NCI-H2081 treated with DMSO at 0.1 percent for 48 hours (cell line): ENCODE measurements at regions not wholly inside any gene's neighbourhood (a gene's known extent, or its start where the extent isn't known, plus 50 kb on each side); places are given as distances from the start of the nearest gene placed in this dataset.
"Not testable (repeated sequence)": the region's sequence is repeated elsewhere in the genome, so short reads cannot be mapped to it uniquely, and the experiment has no call there.

ENCODE experiments used
- DNase-seq: peaks from one replicate; lab custom pipeline; 2025; lab: John Stamatoyannopoulos, UW

DNA sequence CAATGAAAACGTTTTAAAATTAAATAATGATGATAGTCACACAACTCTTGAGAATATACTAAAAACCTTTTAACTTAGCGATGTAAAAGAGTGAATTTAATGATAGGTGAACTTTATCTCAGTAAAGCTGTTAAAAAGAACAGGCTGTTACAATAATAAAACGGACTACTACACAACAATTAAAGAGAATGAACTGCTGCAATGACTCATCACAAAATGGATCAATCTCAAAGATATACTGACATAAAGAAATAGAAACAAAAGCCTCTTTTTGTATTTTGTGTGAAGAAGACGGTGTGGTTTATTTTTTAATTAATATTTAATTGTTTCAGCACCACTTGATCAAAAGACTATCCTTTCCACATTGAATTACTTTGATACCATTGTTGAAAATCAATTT lies 352.4 kb upstream of the GJE1 start:
- DNase-seq: no peak

DNA sequence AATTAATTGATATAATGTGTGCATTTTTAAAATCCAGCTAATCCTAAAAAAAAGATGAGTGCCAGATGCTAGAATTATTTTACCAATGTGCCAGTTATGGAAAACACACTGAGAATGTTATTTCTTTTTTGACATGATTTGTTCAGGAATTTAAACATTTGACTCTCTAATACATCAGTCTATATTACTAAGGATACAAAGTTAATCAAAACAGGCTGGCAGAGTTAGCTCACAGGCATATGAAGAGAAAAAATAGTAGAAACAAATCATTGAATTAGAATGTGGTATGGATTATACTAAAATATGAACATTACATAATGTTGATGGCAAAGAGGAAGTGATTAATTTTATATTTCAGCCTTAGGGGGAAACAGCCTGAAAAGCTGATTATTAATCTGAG lies 368.3 kb upstream of the GJE1 start:
- DNase-seq: no peak

DNA sequence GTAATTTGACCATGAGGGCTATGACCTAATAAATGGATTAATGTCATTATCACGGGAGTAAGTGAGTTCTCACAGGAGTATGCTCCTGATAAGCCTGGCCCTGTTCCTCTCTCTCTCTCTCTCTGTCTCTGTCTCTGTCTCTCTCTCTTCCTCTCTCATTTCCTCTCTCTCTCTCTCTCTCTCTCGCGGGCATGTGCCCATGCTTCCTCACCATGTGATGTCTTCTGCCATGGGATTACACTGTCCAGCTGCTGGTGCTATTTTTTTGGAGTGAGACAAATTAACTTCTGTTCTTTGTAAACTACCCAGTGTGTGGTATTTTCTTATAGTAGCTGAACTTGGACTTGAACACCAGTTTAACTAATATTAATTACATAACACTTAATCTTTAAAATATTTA lies 374.3 kb upstream of the GJE1 start:
- DNase-seq: no peak

DNA sequence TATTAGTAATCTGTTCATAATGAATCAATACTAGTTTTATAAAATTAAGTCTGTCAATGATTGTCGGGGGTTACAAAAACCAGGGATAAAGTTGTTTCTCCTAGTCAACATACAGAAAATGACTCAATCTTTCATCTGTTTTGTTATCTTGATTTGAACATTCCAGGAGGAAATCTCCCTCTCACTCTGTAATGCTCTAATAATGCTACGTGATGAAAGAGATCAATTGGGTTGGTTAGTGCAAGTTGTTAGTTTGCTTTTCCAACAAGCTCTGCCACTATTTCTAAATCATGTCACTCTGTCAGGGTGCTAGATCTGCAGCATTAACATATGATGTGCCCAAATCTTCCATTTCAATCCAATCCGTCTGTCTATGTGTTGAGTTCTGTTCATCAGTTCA lies 379.5 kb upstream of the GJE1 start:
- DNase-seq: no peak

DNA sequence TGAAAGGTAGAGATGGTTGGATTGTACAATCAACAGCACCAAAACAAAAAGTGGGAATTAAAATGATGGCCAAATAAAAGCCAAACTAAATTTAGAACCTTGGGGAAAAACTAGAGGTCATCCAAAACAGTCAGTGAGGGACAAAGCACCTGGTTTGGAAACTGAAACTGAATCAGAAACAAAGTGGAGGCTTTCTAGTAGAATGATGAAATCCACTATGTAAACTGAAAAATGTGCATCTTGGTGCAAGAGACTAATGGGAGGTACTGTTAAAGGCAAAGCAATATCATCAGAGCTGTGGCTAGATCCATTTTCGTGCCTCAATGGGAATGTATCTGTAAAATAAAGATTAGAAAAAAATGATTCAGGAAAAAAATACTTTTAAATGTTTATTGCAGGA lies 380.0 kb upstream of the GJE1 start:
- no peak for DNase-seq

DNA sequence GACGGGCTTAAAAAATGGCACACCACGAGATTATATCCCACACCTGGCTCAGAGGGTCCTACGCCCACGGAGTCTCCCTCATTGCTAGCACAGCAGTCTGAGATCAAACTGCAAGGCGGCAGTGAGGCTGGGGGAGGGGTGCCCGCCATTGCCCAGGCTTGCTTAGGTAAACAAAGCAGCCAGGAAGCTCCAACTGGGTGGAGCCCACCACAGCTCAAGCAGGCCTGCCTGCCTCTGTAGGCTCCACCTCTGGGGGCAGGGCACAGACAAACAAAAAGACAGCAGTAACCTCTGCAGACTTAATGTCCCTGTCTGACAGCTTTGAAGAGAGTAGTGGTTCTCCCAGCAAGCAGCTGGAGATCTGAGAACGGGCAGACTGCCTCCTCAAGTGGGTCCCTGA lies 386.4 kb upstream of the GJE1 start:
- not testable (repeated sequence) for DNase-seq

DNA sequence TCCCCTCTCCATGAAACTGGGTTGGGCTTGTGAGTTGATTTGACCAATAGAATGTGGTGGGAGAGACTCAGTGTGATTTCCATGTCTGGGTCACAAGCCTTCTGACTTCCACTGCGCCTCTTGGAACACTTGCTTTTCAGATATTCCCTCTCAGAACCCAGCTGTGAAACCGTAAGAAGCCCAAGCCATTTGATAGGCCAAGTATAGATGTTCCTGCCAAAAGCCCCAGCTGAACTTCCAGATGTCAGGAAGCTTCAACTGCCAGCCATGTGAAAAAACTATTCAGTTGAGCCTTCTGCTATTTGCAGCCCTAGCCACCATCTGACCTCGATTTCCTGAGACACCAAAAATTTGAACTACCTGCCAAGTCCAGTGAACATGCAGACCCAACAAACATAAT lies 387.8 kb upstream of the GJE1 start:
- no peak for DNase-seq

DNA sequence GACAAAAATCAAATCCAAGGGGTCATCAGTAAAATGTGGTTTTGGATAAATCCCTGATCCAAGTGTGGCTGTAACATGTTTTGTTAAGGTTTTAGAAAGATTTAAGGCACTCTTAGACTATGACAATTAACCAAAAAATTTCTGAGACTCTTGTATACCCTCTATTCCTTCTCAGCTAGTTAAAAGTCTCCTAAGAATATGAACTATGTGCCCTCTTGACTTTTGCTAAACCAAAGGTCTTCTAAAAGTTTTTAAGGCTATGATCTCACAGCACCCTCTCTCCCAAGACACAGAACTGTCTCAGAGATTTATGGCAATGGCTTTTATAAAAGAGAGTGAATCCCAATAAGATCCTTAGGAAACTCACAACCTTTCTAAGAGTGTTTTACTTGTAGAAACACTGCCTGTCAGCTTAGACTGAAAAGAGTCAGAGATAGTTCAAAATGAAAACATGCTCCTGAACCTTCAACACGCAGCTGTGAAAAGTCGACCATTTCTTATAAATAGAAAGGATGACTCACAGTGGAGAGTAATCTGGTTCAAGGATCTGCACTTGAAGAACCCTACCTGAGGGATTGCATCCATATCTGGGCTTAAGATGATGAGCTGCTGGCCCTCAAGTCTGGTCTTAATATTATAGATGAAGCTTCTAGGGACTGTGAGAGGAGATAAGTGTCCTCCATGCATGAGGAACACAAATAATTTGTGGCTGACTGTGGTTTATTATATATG lies 388.4 kb upstream of the GJE1 start:
- no peak for DNase-seq

DNA sequence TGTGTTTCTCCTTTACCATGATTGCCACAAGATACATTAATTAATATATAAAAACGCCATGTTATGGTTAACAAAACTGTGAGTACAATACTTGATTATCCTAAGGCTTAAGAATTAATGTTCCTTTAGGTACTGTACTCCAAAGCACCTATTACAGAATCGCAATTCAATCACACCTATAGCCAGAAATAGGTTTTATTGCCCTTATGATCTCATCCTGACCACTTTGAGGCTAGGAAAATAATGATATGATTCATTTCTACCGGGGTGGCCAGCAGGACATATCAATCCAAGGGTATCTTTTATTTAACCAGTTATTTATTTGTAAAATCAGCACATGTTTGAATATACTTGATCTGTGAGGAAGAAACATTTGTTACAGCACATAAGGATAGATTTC lies 396.6 kb upstream of the GJE1 start:
- no peak for DNase-seq

DNA sequence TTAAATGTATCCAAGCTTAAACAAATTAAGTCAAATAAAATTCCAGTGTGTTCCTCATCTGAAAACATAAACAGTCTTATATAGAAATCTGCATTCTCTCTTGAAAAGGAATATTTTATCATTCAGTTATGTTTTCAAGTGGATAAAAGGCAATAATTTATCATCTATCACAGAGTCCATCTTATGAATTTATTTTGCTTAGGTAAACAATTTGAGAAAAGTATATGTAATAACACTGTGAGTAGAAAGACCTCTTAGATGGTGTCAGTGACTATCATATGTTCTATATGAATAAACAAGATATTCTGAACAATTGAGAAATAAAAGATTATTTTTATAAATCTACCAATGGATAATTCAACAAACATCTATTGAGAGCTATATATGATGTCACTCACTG lies 397.6 kb upstream of the GJE1 start:
- DNase-seq: no peak

DNA sequence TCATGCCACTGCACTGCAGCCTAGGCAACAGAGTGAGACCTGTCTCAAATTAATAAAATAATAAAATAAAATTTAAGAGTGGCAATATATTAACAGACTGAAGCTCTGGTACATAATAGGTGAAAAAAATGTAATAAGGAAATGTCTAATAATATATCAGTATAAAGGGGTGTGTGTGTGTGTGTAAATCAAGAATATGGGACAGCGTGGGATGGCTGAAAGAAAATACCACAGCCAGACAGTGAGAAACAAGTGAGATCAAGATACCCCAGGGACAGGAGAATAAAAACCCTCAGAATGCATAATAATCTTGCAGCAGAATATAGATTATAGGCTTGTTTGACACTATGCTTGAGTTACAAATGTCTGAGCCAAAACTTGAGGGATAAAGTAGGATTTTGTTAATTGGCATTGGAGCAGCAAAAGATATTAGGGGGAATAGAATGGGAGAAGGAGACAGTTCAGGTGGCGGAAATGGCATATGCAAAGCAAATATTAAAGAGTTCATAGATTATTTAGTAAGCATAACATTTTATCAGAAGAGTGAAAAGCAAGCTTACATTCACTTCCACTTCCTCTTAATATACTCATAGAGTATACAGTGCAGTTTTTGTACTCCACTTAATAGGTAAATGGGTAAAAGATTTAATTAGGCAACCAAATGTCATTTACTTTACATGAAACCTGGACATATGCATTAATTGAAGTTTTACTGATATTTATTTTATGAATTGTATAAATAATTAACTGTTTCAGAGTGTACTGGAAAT lies 398.5 kb upstream of the GJE1 start:
- no peak for DNase-seq

DNA sequence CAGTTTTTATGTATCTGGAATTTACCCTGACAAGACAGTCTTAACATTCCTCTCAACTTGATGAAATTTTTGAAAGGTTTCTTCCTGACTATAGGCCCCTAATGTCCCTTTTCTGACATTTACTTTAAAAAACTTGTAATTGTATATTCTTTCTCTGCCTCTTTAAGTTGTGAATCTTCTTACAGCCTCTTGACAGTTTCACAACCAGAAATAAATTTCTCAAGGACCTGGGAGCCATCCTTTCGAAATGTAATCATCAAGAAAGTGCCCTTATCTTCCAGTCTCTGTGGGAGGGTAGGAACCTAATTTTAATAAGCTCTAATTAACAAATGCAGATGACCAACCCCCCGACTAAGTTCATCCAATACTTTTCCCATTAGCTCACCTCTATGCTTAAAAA lies 403.6 kb upstream of the GJE1 start:
- DNase-seq: no peak

DNA sequence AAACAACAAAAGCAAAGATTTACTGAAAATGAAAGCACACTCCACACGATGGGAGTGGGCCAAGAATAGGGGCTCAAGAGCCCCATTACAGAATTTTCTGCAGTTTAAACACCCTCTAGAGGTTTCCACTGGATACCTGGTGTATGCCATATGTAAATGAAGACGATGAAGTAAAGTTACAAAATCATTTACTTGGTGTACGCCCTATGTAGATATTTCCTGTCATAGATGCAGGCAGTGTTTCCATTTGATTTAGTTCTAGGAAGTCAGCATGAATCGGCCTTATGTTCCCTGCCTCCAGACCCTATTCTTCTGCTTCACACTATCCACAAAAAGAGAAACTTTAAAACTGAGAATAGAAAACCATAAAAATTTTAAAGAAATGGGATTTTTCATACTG lies 404.4 kb upstream of the GJE1 start:
- DNase-seq: no peak

DNA sequence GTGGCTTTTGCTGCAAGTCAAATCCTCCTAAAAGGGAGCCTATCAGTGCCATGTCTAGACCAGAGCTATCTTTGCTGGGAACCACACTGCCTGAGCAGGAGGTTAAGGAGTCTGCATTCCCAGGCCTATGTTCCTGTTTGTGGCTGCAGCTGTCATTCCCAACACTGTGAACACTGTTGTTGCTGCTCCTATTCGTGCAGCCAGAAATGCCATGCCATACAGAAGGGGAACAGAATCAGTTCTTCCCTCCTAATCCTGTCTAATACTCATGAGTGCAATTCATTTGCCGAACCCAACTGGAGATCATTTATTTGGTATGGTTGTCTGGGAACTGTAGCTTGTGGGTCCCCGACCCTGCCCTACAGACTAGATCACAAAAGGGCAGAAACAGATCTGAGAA lies 406.5 kb upstream of the GJE1 start:
- no peak for DNase-seq

DNA sequence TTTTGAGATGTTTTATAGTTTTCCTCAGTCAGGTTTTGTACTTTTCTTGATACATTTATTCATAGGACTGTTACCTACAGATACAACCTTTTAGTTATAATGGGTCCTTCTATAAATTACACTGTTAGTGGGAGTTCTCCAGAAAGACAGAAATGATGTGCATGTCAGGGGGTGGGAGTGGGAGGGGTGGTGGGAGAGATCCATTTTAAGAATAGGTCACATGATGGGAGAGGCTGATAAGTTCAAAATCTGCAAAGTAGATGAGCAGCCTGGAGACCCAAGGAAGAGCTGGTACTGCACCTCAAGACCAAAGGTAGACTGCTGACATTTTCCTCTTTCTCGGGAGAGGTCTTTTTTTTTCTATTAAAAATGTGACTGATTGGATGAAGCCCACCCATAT lies 408.0 kb upstream of the GJE1 start:
- no peak for DNase-seq

DNA sequence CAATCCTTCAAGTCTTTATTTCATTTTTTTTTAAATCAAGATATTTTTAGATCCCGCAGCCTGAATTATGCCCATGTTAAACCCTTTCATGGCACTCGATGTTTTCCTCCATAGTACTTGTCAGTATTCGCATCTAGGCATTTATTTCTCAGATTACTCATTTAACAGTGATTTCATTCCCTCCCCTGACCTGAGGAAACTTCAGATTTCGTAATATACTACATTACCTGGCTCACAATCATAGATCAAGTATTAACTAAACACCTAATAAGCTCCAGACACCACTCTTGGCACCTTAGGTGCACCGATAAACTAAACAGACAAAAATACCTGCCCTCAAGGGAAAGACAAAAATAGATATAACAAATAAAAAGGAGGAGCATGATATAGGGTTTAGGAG lies 413.2 kb upstream of the GJE1 start:
- no peak for DNase-seq

DNA sequence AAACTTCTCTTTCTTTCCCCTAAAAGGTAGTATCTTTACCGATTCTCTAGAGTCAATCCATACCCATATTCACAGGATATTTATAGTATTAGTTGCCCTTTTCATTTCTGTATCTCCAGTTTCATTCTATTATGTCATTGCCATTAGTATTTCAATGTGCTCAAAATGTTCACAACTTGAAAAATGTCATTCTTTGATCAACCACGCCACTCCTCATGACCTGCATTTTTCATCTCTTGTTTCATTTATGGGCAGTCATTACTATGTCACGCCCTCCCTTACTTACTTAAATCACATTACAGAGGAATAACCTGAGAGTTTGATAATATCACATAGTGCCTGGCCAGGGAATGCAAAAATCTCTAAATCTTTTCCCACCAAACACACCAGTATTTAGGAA lies 427.3 kb upstream of the GJE1 start:
- DNase-seq: no peak

DNA sequence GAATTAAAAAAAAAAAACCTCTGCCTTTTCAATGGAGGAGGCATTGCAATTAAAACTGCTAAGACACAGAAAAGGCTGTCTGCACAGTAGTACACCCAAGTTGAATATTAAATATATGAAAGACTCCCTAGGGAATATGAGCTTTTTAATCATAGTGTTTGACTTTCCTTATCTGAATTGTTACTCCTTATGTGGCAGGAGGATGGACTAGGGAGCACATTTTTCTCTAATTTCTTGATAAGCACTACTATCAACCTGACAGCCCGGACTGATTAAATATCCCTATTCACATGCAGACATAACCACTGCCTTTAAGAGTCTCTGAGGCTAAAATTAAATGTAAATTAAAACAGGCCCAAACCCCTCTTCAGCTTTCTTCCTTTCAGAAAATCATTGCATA lies 428.6 kb upstream of the GJE1 start:
- no peak for DNase-seq

DNA sequence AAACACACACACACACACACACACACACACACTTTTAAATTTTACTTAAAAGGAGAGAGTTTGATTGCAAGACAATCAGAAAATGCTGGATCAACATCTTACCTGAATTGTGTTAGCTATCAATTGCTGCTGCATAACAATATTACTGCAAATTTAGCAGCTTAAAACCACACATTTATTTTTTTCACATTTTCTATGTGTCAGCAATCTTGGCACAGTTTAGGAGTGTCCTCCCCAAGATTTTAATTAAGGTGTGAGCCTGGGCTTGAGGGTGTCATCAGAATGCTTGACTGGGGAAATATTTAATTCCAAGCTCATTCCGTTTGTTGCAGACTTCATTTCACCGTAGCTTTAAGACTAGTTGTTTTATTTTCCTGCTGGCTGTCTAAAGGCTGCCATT lies 431.0 kb upstream of the GJE1 start:
- no peak for DNase-seq

DNA sequence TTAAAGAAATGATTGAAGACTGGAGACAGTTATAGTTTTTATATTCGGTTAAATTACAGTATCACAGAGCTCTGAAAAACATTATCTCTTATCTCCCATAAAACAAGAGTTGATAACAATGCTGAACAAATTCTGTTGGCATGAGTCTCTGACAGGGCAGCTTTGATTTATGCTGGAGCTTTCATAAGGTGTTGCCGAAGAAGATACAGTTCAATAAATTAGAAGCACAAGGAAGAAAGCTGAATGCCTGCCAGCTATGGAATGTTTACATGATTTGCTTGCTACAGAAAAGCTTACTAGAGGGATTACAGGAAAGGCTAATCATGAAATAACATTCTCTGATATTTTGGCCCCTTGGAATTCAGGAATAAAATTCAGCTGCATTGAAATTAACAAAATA lies 431.9 kb upstream of the GJE1 start:
- DNase-seq: no peak

DNA sequence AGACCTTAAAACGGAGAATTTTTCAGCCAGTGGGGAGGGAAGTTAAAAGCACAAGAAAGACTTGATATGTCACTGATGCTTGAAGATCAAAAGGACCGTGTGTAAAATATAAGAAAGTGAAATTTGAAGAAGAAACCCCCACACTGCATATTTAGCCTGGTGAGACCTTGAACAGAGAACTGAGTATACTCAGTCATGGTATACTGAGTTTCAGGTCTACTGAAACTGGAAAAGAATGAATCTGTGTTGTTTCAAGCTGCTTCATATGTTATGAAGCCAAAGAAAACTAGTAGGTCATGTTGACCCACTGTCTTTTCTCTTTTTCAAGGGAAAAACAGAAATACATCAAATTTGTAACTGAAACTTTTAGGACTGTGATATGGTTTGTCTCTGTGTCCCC lies 443.8 kb upstream of the GJE1 start:
- no peak for DNase-seq

DNA sequence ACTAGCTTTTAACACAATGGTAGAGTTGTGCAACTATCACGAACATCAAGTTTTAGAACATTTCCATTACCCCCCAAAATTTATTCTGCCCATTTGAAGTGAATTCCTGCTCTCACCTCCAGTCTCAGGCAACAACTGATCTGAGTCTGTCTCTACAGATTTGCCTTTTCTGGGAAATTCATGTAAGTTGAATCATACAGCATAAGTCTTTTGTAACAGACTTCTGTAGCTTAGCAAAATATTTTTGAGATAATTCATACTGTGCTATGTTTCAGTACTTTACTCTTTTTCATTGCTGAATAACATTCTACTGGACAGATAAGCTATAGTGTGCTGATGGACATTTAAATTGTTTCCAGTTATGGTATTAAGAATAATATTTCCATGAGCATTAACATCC lies 447.3 kb upstream of the GJE1 start:
- no peak for DNase-seq

DNA sequence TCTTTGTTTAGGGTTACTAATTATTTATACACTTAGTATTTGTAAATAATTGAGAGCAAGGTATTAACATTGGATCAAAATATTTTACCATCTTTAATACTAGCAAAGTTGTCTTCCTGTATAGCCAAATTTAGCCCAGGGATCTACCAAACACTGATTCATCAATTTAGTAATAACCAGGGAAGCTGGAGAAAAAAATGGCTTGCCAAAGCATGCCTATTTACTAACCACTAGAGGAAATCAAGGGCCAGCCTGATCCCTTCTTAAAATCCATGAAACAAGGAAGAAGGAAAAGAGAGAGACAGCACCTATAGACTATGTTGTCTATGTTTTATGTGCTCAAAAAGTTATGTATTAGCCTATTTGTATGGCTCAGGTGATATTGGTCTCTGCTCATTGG lies 450.3 kb upstream of the GJE1 start:
- no peak for DNase-seq

DNA sequence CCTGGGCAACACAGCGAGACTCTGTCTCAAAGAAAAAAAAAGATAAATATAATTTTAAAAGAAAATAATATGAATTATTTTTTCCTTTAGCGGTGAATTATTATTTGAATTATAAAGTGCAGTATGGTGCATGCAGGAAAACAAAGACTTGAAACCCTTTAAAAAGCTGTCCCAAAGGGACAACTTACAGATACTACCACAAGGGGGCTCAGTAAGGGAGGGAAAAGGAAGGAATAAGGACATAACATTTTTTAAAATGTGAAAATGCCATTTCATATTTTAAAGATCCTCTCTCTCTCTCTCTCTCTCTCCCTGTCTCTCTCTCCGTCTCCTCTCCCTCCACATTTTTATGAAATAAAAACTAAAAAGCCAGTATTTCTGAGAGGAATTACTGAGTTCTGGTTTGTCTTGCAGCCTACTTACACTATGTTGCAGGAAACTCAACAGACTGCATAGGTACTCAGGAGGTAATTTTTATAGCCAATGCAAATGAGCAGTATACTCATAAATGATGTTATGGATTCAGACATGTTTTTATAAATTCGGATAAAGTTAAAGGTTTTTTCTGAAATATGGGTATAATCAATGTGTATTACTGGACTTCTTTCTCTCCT lies 455.0 kb upstream of the GJE1 start:
- DNase-seq: no peak
